Left ventricle myocardium inferior (tissue), 1 donor: ENCODE measurements at regions not wholly inside any gene's neighbourhood (a gene's known extent, or its start where the extent isn't known, plus 50 kb on each side); places are given as distances from the start of the nearest gene placed in this dataset.
"Not testable (repeated sequence)": the region's sequence is repeated elsewhere in the genome, so short reads cannot be mapped to it uniquely, and the experiment has no call there.

Experiments used
- DNase-seq: peaks from one replicate; pipeline ENCODE4 v3.0.0-alpha.2; 2020
- H3K27ac ChIP-seq: fragments of 200-600 bp; replicated peaks from 2 replicates; pipeline ENCODE4 v1.8.0; 2021
- H3K27me3 ChIP-seq: fragments of 200-600 bp; 2 replicates; pipeline ENCODE4 v1.8.0; 2021; ENCODE audit warnings: low read depth
- H3K36me3 ChIP-seq: fragments of 200-600 bp; 2 replicates; pipeline ENCODE4 v1.8.0; 2021
- H3K4me1 ChIP-seq: fragments of 200-600 bp; 2 replicates; pipeline ENCODE4 v1.8.0; 2021
- H3K4me3 ChIP-seq: fragments of 200-600 bp; 2 replicates; pipeline ENCODE4 v1.8.0; 2021; ENCODE audit warnings: mild to moderate bottlenecking, moderate library complexity
- H3K9me3 ChIP-seq: fragments of 200-600 bp; replicated peaks from 2 replicates; pipeline ENCODE4 v1.8.0; 2021
- intact Hi-C: fragments of 100-400 bp; cut with micrococcal nuclease; formaldehyde crosslinking; loops from one replicate; pipeline ENCODE4 v1.11.0; 2022
- TF ChIP-seq, protein P1 (sequence below): fragments of 200-600 bp; IDR thresholded peaks from 2 replicates; pipeline ENCODE4 v1.8.0; 2021; ENCODE audit warnings: antibody characterized with exemption, mild to moderate bottlenecking, borderline replicate concordance
- donor health status: DM: no; HTN: yes; CAD: no; lungs with severe emphysema.

DNA sequence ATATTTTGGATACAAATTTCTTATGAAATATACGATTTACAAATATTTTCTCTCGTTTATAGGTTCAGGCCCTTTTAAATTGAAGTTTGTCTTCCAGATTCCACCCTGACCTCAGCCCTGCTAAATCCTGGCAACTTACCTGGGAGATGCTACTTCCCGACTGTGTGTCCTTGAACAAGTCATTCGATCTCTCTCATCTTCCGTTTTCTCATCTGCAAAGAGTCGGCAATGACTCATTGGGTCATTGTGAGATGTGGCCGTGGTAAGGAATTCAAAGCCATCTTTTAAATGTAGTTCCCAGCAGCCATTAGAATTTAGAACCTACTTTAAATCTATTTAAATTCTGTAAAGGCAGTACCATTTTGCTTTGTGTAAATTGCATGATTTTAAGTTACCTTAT, 72.5 kb downstream of the LHX2 start:
- H3K9me3 ChIP-seq: peaks cover 23% of the 10 kb centered on the region
- intact Hi-C loops: no loop called here
- TF ChIP-seq, protein P1, sequence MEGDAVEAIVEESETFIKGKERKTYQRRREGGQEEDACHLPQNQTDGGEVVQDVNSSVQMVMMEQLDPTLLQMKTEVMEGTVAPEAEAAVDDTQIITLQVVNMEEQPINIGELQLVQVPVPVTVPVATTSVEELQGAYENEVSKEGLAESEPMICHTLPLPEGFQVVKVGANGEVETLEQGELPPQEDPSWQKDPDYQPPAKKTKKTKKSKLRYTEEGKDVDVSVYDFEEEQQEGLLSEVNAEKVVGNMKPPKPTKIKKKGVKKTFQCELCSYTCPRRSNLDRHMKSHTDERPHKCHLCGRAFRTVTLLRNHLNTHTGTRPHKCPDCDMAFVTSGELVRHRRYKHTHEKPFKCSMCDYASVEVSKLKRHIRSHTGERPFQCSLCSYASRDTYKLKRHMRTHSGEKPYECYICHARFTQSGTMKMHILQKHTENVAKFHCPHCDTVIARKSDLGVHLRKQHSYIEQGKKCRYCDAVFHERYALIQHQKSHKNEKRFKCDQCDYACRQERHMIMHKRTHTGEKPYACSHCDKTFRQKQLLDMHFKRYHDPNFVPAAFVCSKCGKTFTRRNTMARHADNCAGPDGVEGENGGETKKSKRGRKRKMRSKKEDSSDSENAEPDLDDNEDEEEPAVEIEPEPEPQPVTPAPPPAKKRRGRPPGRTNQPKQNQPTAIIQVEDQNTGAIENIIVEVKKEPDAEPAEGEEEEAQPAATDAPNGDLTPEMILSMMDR: no peak
- H3K4me3 ChIP-seq: no peak overlapping the region
- peaks cover 15% of the 10 kb centered on the region for H3K27me3 ChIP-seq
- DNase-seq: no peak
- H3K4me1 ChIP-seq: no peaks in the 10 kb centered on the region
- H3K27ac ChIP-seq: no peak overlapping the region
- H3K36me3 ChIP-seq: no peaks in the 10 kb centered on the region

DNA sequence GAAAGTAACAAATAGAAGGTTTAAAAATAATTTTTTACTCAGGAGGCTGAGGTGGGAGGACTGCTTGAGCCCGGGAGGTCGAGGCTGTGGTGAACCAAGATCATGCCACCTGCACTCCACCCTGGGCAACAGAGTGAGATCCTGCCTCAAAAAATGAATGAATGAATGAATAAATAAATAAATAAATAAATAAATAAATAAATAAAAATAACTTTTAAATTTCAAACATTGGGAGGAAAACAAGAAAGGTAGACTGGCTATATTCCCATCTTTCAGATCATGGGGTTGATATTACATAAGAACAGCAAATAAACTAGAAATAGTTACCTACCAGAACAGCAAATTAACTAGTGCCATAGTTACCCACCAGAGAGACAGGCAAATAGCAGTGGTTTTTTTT, 75.7 kb downstream of the LHX2 start:
- H3K36me3 ChIP-seq: no peaks in the 10 kb centered on the region
- TF ChIP-seq, protein P1: no peak
- H3K9me3 ChIP-seq: peaks cover 23% of the 10 kb centered on the region
- no peaks in the 10 kb centered on the region for H3K4me1 ChIP-seq
- no peak for DNase-seq
- no peak overlapping the region for H3K27ac ChIP-seq
- intact Hi-C loops: no loop called here
- H3K4me3 ChIP-seq: no peak overlapping the region
- peaks cover 40% of the 10 kb centered on the region for H3K27me3 ChIP-seq

DNA sequence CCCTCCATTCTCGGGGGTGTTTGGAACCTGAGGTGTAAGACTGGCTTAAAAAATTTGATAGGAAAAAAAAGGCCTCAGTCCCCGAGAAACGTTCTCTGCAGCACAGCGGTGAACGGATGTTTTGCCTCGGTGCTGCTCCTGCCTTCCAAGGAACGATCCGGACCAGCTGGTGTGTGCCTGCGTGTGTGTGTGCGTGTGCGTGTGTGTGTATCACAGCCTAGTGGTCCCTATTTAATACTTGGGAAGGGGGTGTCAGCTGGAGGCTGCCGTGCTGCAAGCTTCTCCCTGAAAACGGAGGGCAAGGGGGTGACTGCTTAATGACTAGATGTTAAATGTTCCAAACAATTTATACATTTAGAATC, 76.9 kb downstream of the LHX2 start:
- Histone ChIP-seq H3K27ac (no peak overlapping the region), H3K27me3 (peaks cover 46% of the 10 kb centered on the region), H3K36me3 (no peaks in the 10 kb centered on the region), H3K4me3 (no peak overlapping the region), H3K4me1 (no peaks in the 10 kb centered on the region), H3K9me3 (peaks cover 23% of the 10 kb centered on the region)
- intact Hi-C loops: no loop called here
- no peak for DNase-seq
- TF ChIP-seq, protein P1: no peak

- DNase-seq, intact Hi-C loops, H3K4me3 ChIP-seq, H3K27ac ChIP-seq, H3K4me1 ChIP-seq, H3K36me3 ChIP-seq: not testable (repeated sequence)
- Histone ChIP-seq H3K9me3 (peaks cover 21% of the 10 kb centered on the region), H3K27me3 (peaks cover 39% of the 10 kb centered on the region)
Measured at GRCh38 chr9:124089631-124090488, 78.3 kb downstream of the LHX2 start.

DNA sequence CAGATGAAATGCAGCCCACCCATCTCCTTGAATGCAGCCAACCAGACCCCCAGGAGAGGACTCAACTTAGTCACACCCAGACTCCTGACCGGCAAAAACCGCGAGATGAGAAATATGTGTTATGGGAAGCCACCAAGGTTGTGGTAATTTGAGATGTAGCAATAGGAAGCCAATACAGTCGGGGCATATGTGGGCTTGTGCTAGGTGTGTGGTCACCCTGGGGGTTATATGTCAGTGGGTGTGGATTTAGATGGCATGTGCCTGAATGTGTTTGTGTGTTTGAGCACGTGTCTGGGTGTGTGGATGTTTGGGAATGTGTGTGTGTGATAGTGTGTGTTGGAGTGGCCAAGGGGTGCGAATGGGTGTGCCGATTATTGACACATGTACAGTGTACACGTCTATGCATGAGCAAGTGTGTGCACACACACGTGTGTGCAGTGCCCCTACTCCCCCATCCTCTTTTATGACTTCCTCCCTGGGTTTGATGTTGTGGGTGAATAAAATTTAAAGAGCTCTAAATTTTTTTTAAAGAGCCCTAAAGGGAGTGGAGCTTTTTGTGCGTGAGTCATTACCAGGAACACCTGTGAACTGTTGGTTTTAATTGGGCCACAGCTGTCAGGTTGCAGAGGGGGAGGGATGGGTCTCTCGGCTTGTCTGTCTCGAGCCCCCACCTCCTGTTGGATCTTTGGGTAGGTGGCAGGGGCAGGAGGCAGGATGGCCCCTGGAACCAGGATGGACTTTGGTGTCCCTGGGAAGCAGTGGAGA, 86.8 kb downstream of the LHX2 start:
- Histone ChIP-seq H3K9me3 (no peaks in the 10 kb centered on the region), H3K36me3 (no peaks in the 10 kb centered on the region), H3K27ac (no peak overlapping the region), H3K4me3 (no peak overlapping the region), H3K27me3 (peaks cover 57% of the 10 kb centered on the region), H3K4me1 (no peaks in the 10 kb centered on the region)
- intact Hi-C loops: no loop called here
- TF ChIP-seq, protein P1: no peak
- DNase-seq: no peak

GRCh38 chr9:124099860-124100259, 88.3 kb downstream of the LHX2 start:
- Histone ChIP-seq H3K27ac (no peak overlapping the region), H3K9me3 (no peaks in the 10 kb centered on the region), H3K4me1 (no peaks in the 10 kb centered on the region), H3K36me3 (no peaks in the 10 kb centered on the region), H3K4me3 (no peak overlapping the region), H3K27me3 (peaks cover 57% of the 10 kb centered on the region)
- DNase-seq: no peak
- intact Hi-C loops: no loop called here
- TF ChIP-seq, protein P1: no peak
